ENCODE measurements at regions not wholly inside any gene's neighbourhood (a gene's known extent, or its start where the extent isn't known, plus 50 kb on each side); places are given as distances from the start of the nearest gene placed in this dataset.
"Not testable (repeated sequence)": the region's sequence is repeated elsewhere in the genome, so short reads cannot be mapped to it uniquely, and the experiment has no call there.

- ATAC-seq = no peak
Measured at GRCh38 chr13:30058429-30058828, 208.0 kb upstream of the UBL3 start.

GRCh38 chr13:30054546-30054945 lies 204.1 kb upstream of the UBL3 start:
- not testable (repeated sequence) for ATAC-seq

GRCh38 chr13:30053939-30054338 lies 203.5 kb upstream of the UBL3 start:
- ATAC-seq = no peak

DNA sequence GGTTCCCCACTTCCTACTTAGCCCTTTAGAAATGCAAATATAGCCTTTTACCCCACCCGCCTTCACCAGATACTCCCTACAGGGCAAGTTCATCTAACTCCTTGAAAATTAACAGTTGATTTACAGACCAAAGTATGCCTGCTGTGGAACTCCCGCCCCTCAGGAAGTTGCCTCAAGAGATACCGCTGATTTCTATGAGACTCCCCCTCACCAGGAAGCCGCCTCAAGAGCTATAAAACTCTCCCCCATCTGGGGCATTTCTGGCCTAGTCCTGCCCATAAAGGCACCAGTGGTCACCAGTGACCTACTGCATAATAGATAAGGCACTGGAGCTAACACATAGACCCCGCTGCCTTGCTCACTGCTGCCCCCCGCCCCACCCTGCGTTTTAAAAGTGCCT lies 201.7 kb upstream of the UBL3 start:
- ATAC-seq = no peak

DNA sequence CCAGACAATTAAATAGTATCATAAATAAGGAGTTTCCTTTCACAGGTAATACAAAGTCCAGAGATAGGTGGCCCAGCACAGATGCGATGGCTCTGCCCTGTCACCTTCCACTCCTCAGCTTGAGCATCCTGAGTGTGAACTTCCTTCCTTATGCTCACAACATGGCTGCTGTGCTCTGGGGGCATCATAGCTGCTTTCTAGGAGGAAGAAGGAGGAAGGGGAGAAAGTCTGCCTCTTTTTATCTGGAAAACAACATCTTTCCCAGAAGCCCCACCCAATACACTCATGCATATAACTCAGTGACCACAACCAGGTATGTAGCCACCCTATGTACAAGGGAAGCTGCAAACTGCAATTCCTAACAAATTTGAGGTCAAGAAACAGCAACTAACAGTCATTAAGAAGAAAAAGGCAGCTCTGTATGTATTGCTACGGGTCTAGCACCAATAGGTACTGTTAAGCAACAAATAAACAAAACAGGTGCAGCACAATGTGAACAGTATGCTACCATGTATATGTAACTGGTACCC lies 201.2 kb upstream of the UBL3 start:
- ATAC-seq = no peak

GRCh38 chr13:30049692-30050091 lies 199.3 kb upstream of the UBL3 start:
- peak; percentile 59 for ATAC-seq

DNA sequence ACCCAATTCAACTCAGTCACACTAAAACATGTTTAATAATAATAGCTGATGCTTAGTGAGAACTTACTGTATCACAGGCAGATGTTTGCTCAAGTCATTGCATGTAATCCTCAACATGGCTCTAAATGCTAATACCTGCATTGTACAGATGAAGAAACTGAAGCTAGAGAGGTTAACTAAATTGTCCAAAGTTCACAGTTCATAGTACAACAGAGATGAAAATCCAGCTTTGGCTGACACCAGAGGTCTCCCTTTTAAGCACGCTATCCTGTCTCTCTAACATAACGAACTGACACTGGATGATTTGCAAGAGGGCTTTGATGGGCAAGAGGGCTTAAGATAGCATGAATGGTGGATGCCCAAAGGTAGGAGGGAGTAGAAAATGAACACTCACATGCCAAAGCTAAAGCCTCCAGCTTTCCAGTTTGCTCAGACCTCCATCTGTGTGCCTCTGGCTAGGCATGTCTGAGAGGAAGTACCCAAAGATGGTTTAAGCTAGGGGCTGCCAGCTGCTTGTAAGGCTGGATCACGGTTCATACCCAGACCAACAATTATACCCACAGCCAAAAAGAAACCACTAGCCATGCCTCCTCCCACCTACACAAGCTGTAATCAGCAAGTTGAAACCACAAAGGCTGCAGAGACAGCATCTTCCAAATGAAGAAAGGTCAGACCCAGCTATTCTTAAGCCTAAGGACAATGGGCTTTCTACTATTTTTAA lies 196.9 kb upstream of the UBL3 start:
- no peak for ATAC-seq

DNA sequence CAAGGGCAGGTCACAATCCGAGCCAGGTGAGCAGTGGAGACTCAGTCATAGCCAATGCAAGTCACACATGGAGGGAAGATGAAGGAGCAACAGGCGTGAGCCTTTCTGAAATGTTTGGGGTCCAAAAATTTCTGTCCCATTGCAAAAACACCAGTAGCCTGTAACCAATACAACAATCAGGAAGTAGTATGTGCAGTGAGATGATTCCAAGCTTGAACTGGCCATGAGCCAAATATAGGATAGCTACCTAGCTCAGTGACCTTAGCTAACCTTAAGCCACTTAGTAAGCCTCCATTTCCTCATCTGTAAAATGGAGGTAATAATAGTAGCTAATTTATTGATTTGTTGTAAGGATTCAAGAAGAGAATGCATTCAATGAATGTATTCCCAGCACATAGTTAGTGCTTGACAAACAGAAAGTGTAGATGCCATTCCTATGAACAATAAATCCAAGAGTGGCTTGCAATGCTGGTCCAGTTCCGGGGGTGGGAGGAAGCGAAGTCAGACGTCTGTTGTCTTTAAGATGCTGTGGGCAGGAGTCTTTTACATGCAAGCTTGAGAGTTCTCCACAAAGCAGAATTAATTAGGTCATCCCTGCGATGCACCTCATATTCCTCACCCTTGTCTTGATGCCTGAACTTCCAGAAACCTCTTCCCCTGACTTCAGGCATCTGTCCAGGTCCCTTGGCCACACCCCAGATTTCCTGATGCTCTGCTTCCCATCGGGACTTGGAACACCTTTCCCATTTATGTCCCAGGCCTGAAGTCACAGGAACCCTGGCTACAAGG lies 195.7 kb upstream of the UBL3 start:
- no peak for ATAC-seq

- ATAC-seq = no peak
Measured at GRCh38 chr13:30044932-30045331, 194.5 kb upstream of the UBL3 start.

DNA sequence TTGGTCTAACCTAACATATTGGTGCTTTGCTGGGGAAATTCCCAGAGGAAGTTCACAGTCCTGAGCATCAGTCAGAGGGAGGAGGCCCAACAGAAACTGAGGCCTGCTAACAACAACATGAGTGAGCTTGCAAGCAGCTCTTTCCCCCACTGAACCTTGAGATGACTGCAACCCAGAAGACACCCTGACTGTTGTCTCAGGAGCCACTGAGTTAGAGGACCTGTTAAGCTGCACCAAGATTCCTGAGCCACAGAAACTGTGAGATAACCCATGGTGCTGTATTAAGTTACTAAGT lies 193.2 kb upstream of the UBL3 start:
- ATAC-seq = no peak

DNA sequence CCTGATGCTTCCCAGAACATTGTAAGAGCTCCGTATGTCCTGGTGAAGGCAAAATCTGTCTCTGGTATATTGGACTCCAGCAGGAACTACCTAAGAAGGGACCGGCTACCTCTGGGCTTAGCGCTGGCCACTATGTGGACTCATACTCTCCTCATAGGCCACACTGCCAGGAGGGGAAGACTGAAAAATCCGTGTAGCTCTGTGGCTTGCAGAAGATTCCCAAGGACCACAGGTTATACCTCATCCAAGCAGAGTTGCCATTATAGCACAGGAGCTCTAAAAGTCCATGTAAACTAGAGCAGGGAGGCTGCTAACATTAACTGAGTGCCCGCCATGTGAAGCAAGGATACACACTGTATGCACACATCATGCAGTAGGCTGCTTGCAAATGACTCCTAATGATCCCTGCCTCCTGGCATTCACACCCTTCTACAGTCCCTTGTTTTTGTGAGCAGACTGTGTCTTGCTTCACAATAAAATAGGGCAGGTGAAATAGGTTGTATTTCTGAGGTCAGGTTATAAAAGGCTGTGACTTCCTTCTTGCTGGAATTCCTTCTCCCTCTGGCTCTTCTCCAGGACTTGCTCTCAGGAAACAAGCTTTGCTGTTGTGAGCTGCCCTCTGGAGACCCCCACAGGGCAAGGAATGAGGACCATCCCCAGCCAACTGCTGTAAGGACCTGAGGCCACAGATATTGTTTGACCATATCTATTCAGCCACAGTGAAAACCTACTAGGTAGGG lies 192.6 kb upstream of the UBL3 start:
- no peak for ATAC-seq

DNA sequence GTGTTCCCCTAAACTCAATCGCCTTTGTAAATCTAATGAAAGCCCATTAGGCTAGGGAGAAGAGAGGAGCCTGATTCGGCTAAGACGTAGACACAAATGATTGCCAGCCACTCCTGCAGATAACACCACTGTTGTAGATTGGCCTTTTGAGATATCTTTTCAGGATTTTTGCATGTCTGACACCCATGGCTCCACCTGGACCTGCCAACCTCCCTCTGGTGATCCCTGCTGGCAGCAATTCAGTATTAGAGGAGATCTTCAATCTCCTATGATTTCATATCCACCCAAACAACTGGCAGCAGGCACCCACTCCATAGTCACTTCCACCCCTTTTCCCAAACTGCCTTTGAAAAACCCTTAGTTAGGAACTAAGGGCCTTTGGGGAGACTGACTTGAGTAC lies 191.9 kb upstream of the UBL3 start:
- ATAC-seq = no peak

GRCh38 chr13:30039511-30039911 lies 189.1 kb upstream of the UBL3 start:
- no peak for ATAC-seq

DNA sequence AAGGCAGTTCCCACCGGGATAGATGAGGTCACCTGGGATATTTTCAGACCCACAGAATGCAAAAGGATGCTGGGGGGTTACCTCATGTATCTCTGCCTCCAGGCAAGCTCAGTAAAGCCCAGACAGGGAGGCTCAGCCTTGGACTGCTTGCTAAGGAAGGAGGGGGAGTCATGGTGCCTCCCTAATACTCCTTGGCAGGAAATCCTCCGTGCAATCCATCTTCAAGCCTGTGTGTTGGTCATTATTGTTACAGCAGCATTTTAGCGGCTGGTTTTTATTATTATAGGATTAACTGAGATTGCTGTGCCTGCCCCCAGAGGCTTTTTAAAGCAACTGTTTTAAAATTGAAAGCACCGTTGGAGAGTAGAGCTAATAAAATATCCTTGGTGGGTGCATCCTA lies 188.5 kb upstream of the UBL3 start:
- ATAC-seq = no peak

DNA sequence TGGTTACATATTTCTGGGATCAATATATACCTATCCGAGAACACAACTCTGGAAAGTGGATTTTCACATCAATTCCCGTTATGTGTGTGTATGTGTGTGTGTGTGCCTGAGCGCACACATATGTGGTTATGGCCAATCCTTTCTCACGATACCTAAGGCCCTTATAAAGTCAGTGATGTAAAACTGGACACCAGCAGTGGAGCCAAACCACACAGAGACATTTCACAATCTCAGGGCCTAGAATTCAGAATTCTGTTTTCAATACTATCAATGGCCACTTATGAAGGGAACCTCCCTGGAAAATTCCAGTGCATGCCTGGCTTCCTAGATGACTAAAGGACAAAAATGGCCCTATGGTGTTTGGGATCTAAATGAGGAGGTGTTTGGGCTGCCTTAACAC lies 187.3 kb upstream of the UBL3 start:
- ATAC-seq = no peak

- no peak for ATAC-seq
Measured at GRCh38 chr13:30037306-30037705, 186.9 kb upstream of the UBL3 start.

- ATAC-seq = no peak
Measured at GRCh38 chr13:30034458-30034795, 184.0 kb upstream of the UBL3 start.

DNA sequence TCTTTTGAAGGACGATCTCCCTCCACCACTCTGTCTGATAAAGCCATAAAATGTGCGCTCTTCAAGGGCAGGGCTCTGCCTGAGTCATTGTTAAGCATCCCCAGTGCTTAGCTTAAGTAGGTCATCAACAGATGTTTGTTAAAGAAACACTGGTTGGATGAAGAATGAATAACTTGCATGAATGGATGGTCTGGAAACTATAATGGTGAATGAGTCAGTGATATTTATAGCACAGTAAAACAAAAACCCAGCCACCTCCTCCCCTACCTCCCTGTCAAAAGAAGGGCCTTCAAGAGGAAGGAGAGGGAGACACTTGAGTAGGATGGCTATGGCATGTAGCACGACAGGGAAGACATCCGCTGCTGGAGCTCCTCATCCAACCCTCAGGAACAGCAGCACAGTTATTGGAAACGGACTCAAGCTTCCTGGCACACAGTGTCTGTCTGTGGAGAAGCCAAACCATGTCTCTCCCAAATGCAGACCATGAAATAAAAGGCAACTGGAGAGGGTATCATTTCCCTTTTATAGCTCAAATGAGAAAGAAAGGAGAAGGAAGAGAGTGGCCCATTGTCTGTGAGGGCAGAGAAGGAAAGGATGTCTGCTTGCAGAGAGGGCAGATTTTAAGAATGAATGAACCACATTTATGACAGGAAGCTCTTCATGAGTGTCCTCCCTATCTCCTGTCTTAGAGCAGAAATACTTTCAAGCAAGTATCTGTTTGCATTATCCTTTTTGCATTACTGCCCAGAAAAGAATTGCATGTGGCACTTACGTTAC lies 183.5 kb upstream of the UBL3 start:
- no peak for ATAC-seq

DNA sequence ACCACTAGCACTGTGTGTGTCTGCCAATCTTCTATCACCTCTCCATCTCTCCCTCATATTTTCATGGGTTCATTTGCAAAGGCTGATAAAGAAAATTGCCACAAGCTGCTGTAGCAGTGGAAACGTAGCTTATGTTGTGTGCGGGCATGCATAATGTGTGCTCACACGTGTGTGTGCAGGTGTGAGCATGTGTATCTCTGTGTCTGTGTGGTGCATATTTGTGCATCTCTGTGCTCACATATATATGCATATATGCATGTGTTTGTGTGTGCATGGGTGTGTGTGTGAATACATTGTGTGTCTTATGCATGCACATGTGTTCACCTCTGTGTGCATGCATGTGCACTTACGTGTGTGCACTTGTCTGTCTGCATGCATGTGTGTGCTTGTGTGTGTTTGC lies 181.8 kb upstream of the UBL3 start:
- ATAC-seq = no peak

DNA sequence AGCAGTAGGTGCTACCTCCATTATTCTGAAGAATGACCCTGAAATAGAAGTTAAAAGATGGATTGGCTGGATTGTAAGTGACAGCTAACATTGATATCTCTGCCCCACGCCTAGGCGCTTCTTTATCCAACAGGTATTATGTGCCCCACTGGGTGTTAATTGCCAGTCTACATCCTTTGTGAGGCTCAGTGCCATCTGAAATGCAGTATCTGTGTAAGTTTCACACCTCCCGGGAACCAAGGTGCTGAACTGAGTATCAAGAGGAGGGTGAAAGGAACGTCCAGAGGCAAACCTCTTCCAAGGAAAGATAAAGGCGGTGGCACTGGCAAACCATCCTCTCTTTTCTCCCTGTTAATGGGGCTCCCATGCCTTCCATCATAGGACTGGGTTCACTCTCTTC lies 181.1 kb upstream of the UBL3 start:
- no peak for ATAC-seq

- ATAC-seq = no peak
Measured at GRCh38 chr13:30030141-30030750, 179.8 kb upstream of the UBL3 start.

Measured in esophagus mucosa (tissue), 1 donor.